Jurkat, Clone E6-1 (cell line): ENCODE measurements at regions not wholly inside any gene's neighbourhood (a gene's known extent, or its start where the extent isn't known, plus 50 kb on each side); places are given as distances from the start of the nearest gene placed in this dataset.
"Not testable (repeated sequence)": the region's sequence is repeated elsewhere in the genome, so short reads cannot be mapped to it uniquely, and the experiment has no call there.

Experiments
- DNase-seq: peaks from one replicate; pipeline ENCODE4 v3.0.0-alpha.2; 2011; ENCODE audit warnings: low read depth, low spot score
- H3K4me3 ChIP-seq: 2 replicates; pipeline ENCODE4 v1.5.1; 2011; ENCODE audit warnings: mild to moderate bottlenecking, low read length, control low read depth, moderate library complexity

DNA sequence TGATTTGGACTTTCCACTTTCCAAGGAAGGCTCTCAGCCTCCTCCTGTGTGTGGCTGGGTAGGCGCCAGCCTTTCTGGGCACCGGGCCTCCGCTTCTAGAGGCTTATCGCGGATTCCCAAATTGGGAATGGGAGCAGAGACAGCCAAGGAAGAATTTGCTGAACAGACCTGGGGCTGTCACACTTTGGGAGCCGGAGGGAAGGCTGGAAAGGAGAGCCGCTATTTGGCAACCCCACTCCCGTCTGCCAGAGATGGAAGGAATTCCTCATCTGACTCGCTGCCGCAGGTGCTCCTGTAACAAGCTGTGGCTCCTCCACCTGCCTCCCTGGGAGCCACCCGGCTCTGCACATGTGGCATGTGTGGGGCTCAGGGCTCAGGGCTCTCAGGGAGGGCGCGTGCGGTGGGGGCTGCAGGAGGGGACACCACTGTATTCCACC is 50.8 kb upstream of the ECHDC3 start:
- H3K4me3 ChIP-seq: no peak overlapping the region
- DNase-seq: no peak

DNA sequence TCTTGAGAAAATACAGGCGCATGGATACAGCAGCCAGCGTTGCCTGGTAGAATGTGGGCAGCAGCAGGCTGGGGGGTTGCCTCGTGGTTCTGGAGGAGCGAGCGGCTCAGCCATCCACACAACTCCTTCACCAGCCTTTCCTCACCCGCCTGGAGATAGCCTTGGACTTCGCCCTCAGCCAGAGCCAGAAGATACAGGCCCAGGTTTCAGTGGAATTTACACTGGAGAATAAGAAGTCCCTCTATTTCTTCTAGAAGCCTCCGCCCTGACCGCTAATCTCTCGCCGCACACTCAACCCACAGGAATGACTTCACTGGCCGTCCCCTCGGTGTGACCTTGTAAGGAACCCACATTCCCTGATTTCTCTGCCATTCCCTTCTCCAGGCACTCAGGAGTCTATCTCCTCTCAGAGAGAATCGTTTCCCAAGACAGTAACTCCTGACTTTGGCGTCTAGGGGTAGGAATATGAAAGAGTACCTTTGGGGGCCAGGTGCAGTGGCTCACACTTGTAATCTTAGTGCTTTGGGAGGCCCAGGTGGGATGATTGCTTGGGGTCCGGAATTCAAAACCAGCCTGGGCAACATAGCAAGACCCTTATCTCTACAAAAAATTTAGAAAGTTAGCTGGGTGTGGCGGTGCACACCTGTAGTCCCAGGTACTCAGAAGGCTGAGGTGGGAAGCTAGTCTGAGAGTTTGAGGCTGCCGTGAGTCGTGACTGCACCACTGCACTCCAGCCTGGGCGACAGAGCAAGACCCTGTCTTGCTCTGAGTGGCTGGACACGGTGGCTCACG is 52.0 kb upstream of the ECHDC3 start:
- no peak overlapping the region for H3K4me3 ChIP-seq
- no peak for DNase-seq

DNA sequence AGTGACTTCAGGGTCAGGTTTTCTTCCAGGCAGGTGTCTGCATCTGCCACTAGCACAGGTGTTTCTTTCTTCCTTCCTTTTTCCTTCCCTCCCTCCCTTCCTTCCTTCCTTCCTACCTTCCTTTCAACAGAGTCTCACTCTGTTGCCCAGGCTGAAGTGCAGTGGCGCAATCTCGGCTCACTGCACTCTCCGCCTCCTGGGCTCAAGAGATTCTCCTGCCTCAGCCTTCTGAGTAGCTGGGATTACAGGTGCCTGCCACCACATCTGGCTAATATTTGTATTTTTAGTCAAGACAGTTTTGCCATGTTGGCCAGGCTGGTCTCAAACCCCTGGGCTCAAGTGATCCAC is 53.8 kb upstream of the ECHDC3 start:
- not testable (repeated sequence) for DNase-seq, H3K4me3 ChIP-seq

DNA sequence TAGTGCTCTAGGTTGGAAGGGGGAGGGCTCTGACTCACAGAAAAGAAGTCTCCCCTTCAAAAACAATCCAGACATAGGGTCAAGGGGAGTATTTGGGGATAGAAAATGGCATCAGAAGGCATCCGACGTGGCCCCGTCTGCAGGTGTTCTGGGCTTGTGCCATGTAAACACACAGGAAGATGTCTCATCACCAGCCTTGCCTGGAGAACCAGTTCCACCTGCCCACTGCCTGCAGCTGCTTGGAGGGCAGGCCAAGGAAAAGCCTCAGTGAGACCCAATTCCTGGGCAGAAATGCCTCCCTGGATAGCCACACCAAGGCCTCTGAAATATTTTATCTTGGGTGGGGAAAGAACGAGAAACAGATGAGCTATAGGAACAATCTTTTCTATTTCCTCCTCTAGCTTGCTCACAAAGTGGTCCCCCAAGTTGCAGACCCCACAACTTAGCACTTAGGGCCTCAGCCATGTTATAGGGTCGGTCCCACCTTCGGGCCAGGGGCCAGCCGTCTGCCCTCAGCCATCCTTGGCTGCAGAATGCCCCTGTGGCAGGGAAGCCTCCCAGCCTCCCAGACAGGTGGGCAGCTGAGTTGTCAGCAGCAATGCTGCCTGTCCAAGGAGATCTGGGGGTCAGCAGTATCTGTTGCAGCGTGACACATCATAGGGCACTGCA is 54.3 kb upstream of the ECHDC3 start:
- DNase-seq: no peak
- no peak overlapping the region for H3K4me3 ChIP-seq

DNA sequence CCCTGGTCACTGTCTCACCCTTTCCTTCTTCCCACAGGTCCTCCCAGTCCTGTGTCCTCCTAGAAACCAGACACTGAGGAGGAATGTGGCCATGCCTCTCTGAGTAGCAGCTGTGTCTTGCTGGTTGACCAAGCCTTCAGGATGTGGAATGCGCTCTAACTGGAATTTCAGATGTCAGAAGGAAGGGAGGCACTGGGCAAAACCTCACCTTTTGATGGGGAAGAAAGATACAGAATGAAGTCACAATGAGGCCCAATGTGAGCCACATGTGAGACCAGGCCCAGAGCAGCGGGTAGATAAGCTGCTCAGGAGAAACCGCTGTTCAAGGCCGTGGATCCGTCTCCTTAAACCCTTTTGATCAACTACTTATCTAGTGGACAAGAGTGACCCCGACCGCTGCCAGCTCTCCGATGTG is 54.8 kb upstream of the ECHDC3 start:
- DNase-seq: no peak
- H3K4me3 ChIP-seq: no peak overlapping the region

DNA sequence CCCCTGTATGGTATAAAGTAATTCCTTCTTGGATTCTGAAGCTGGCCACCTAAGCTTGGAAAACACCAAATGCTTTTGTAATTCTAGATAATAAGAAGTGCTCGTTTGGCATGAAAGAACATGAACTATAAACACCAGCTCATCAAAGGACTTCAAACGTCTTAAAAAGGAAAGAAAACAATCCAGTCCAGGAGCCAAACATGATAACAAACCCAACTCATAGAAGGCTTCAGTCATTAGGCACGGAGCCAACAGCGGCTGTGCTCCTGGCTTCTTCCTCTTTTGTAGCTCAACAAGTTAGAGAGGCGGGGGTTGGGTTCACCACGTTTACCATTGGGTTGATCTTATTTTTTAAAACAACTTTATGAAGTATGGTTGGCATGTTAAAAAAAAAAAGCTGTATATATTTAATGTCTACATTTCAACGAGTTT is 56.4 kb upstream of the ECHDC3 start:
- DNase-seq: peak; percentile 95
- H3K4me3 ChIP-seq: peak overlapping the region; percentile 53

DNA sequence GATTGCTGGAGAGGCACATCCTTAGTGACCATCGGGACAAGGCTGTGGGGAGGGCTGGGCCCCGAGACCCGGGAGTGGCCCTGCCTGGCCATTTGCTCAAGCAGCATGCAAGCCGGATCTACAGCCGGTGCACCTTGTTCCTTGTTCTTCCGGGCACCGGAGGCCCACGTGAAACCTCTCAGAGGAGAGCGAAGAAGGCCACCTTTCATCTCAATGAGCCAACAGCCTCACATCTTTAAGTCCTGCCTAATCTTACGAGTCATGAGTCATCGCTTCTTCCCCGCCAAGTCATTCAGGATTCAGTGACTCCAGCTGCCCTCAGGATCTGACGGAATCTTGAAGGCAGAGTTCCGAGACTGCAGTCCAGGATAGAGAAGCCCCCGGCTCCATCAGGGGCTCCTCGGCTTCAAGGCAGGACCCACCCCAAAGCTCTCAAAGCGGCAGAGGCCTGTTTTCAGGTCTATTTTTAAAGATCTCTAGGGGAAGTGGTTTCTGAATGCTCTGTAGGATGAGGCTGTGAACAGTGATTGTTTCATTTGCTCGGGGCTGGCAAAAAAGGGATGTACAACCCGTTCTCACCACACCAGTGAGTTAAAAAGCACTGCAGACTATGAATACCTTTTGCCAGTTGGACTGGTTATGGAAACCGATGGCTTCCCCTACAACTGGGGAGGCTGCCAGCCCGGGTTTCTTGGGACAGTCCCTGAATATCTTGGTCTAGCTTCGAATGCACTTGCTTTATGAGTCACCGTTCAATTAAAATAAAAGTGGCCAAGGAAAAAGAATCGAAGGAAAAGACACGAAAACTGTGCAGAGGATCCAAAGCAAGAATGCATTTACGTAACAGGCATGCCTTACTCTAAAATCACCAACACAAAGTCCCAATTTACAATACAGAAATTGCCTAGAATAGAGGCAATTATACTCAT is 57.2 kb upstream of the ECHDC3 start:
- peak; percentile 88 for DNase-seq
- peak overlapping the region; percentile 53 for H3K4me3 ChIP-seq

DNA sequence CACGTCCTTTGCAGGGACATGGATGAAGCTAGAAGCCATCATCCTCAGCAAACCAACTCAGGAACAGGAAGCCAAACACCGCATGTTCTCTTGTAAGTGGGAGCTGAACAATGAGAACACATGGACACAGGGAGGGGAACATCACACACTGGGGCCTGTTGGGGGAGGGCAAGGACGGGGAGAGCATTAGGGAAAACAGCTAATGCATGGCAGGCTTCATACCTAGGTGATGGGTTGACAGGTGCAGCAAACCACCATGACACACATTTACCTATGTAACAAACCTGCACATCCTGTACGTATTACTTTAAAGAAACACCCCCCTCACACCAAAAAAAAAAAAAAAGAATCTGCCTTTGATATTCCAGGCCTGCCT is 57.9 kb upstream of the ECHDC3 start:
- peak overlapping the region; percentile 53 for H3K4me3 ChIP-seq
- DNase-seq: not testable (repeated sequence)

DNA sequence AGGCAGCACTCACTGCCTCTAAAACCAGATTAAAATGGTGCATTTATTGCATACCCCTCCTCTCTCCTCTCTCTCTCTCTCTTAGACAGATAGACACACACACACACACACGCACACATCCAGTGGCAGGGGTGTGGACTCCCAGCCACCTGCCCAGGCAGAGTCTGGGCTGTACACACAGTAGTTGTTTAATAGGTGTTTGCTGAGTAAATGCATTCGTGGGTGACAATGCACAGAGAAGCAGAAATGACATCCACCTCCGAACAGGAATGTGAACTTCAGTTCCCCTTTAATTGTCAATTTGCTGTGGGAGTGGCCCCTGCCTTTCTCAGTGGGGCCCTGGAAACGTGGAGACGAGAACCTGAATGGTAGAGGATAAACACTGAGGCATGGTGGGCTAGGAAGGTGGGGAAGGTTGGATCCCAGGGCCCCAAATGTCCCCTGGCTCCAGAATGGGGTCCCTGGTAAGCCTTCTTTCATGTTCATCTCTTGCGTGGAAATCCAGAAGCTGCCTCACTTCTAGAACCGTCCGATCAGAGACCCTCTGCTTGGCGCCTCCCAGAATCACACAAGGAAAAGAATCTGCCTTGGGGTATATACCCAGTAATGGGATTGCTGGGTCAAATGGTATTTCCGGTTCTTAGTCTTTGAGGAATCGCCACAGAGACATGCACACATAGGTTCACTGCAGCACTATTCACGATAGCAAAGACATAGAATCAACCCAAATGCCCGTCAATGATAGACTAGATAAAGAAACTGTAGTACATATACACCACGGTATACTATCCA is 58.5 kb upstream of the ECHDC3 start:
- no peak for DNase-seq
- peak overlapping the region; percentile 53; the same call in 1 of the 2 replicates for H3K4me3 ChIP-seq

DNA sequence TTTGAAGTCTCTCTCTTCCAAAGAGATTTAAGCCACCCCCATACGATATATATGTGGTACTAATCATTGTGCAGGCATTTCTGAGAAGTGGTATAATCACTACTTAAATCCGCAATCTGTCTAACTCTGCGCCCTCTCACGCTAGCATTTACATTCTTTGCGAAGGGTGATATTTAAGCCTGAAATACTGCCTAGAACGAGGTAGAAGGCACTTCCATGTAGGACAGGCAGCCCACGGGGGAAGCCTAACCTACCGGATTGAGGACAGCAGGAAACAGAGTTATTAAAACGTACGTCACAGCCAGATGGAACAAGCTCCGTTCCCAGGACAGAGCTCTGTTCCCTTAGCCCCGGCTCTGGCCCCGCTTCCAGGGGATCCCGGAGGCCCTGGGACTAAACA is 59.3 kb upstream of the ECHDC3 start:
- H3K4me3 ChIP-seq: no peak overlapping the region

DNA sequence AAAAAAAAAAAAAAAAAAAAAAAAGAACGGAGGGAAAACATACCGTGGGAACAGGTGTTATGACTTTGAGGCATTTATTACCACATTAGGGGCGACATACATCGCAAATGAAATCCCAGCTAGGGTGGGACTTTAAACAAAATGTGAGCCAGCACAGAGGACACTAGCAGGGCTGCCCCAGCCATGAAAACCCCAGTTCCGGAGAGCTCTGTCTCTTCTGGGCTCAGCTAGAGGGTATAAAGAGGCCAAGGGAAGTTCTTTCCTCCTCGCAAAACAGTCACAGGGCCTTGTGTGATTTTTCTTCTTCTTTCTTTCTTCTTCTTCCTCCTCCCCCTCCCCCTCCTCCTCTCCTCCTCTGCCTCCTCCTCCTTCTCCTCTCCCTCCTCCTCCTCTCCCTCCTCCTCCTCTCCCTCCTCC is 59.9 kb upstream of the ECHDC3 start:
- DNase-seq: no peak
- H3K4me3 ChIP-seq: no peak overlapping the region

More for the DNA sequence above, 59.3 kb upstream of the ECHDC3 start:
- no peak for DNase-seq

DNA sequence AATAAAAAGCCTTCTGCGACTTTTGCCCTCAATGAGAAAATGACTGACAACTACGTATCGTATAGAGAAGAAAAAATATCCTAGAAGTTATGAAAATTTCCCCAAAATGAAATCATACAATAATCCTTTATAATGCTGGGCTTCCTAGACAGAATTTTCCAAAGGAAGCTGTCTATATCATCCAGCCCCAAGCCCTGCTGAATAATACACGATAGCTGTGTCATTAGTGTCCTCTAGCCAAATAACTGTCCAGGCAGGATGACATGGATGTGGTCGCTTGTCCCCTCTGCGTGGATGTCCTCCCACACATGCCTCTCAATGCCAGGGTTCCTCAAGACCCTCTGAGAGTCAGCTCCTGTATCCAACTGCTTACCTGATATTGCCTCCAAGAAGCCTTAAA is 61.7 kb upstream of the ECHDC3 start:
- no peak for DNase-seq
- no peak overlapping the region for H3K4me3 ChIP-seq

DNA sequence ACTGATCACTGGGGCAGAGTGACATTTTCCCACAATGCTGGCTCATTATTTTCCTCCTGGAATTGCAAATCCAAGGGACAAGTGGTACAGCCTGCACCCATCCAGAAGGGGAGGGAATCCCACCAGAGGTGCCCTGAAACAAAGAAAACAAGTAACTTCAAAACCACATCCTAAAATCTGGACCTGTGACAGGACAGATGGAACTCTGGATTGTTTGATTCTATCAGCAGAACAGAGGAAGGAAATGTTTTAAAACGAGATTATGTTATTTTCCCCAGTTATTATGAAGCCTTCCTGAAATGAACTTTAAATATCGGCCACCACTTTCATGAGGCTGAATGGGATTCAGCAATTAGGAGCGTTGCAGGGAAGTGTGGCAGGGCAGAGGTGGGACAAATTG is 62.2 kb upstream of the ECHDC3 start:
- H3K4me3 ChIP-seq: no peak overlapping the region
- DNase-seq: no peak

DNA sequence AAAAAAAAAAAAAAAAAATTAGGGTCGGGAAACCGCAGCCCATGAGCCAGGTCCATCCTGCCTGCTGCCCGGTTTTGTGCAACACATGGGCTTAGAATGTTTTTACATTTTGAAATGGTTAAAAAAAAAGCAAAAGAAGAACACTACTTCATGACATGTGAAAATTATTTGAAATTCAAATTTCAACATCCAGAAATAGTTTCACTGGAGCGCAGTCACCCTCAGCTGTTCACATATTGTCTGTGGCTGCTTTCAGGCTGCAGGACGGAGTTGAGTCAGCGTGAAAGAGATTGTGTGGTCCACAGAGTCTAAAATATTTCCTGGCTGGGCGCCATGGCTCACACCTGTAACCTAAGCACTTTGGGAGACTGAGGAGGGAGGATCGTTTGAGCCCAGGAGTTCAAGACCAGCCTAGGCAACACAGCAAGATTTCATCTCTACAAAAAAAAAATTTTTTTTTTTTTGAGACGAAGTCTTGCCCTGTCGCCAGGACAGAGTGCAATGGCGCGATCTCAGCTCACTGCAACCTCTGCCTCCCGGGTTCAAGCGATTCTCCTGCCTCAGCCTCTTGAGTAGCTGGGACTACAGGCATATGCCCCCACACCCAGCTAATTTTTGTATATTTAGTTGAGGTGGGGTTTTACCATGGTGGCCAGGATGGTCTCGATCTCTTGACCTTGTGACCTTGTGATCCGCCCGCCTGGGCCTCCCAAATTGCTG is 63.9 kb upstream of the ECHDC3 start:
- no peak for DNase-seq
- no peak overlapping the region for H3K4me3 ChIP-seq

DNA sequence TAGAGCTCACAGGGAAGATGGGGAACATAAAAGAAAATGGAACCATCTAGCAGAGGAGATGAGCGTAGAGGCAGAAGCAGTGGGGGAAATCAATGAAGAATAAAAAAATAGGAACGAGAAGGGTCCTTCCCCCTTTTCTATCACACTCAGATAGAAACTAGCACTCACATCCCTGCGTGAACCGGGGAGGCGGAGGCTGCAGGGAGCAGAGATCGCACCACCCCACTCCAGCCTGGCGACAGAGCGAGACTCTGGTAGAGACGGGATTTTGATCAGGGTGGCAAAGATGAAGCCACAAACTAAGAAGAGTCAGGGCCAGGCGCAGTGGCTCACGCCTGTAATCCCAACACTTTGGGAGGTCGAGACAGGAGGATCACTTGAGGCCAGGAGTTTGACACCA is 64.7 kb upstream of the ECHDC3 start:
- H3K4me3 ChIP-seq: no peak overlapping the region
- no peak for DNase-seq

DNA sequence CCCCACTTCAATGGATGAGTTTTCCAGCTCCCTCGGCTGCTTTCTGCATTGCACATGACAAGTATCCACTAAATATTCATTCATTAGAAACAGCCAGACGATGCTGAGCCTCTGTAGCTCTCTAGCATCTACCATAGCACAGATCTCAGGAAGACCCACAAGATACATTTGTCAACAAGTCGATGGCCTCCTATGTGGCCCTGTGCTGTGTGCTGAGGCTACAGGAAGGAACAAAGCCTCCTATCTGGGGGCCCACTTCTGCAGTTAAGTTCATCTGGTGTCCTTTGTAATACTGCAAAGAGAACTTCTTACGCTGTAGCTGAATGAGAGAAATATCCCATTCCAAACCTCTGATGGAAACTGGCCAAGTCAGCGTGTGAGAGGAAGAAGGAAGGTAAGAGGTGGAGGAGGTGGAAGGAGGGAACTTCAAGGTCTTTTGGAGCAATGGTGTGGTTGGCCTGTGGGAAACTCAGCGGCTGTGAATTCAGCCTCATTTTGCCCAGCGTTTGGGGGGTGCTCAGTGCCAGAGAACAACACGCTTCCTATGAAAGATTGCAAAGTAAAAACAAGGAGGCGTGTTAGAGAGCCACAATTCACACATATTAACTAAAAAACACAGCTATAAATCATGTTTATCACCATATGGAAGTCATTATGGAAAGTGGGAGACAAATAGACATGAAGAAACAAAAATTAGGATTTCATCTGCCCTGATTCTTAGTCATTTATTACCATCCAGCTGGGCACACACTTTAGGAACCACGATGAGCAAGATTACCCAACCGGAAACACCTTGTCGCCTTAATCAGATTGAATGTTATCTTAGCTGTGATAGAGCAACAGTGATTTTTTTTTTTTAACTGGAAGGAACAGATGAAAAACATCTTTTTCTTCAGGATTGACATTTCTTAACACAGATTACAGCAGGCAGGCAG is 62.2 kb upstream of the USP6NL start:
- H3K4me3 ChIP-seq: no peak overlapping the region
- DNase-seq: peak; percentile 60

DNA sequence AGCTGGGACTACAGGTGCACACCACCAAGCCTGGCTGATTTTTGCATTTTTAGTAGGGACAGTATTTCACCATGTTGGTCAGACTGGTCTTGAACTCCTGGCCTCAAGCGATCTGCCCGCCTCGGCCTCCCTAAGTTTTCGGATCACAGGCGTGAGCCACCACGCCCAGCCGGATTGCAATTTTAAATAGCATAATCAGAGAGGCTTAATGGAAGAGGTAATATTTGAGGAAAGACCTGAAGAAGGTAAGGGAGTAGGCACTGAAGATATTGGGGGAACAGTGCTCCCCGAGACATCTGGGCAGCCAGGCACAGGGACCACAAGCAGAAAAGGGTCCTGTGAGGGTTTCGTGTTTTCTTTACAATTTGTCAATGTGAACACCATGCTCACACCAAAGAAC is 61.4 kb upstream of the USP6NL start:
- no peak for DNase-seq
- H3K4me3 ChIP-seq: no peak overlapping the region
